A673 (cell line): ENCODE measurements at regions not wholly inside any gene's neighbourhood (a gene's known extent, or its start where the extent isn't known, plus 50 kb on each side); places are given as distances from the start of the nearest gene placed in this dataset.
A peak's percentile ranks its signal among the peaks of the same experiment; 100 is the strongest.

Experiments used
- BruUV-seq: library from RNA; stranded (reverse); fragments of 400-500 nt; replicated peaks from 2 replicates; lab custom pipeline; 2021; lab: Mats Ljungman, UMichigan
- CTCF ChIA-PET: fragments of 300-600 bp; sonication (Branson Sonifier 250); formaldehyde crosslinking; loops from one replicate; lab custom pipeline; 2022; ENCODE audit warnings: antibody characterized with exemption; lab: Charles Lee
- POLR2A ChIA-PET: fragments of 300-600 bp; sonication (Branson Sonifier 250); formaldehyde crosslinking; loops from one replicate; lab custom pipeline; 2022; ENCODE audit warnings: antibody characterized with exemption; ENCODE audit not compliant: low non-redundant PET; lab: Charles Lee
- DNase-seq: peaks from one replicate; pipeline ENCODE4 v3.0.0-alpha.2; 2015; ENCODE audit warnings: low spot score
- H3K27ac ChIP-seq: fragments of 200-600 bp; sonication (generic); 2 replicates; pipeline ENCODE4 v1.5.1; 2016; ENCODE audit warnings: mixed run types, low read depth, mild to moderate bottlenecking, mixed read lengths, antibody characterized with exemption, low read length; ENCODE audit not compliant: poor library complexity, severe bottlenecking
- H3K27me3 ChIP-seq: fragments of 200-600 bp; sonication (generic); replicated peaks from 2 replicates; pipeline ENCODE4 v1.6.1; 2017; ENCODE audit warnings: mixed run types, low read depth, mild to moderate bottlenecking, mixed read lengths, antibody characterized with exemption, low read length; ENCODE audit not compliant: insufficient read depth, poor library complexity
- H3K36me3 ChIP-seq: fragments of 200-600 bp; sonication (generic); 2 replicates; pipeline ENCODE4 v1.6.1; 2016; ENCODE audit warnings: mixed run types, mild to moderate bottlenecking, mixed read lengths, antibody characterized with exemption, low read length; ENCODE audit not compliant: insufficient read depth, poor library complexity, severe bottlenecking
- H3K4me1 ChIP-seq: fragments of 200-600 bp; sonication (generic); 2 replicates; pipeline ENCODE4 v1.6.1; 2017; ENCODE audit warnings: mixed run types, mild to moderate bottlenecking, mixed read lengths, antibody characterized with exemption, low read length; ENCODE audit not compliant: insufficient read depth, poor library complexity, severe bottlenecking
- H3K4me3 ChIP-seq: fragments of 200-600 bp; sonication (generic); 2 replicates; pipeline ENCODE4 v1.5.1; 2016; ENCODE audit warnings: low read depth, mixed run types, mild to moderate bottlenecking, mixed read lengths, low read length; ENCODE audit not compliant: poor library complexity, severe bottlenecking
- H3K9me3 ChIP-seq: fragments of 200-600 bp; sonication (generic); 2 replicates; pipeline ENCODE4 v1.6.1; 2016; ENCODE audit warnings: mixed run types, low read depth, mild to moderate bottlenecking, mixed read lengths, antibody characterized with exemption, low read length; ENCODE audit not compliant: poor library complexity, severe bottlenecking
- CTCF ChIP-seq: fragments of 300-800, 200-600 bp; sonication (generic); conservative IDR thresholded peaks from 2 replicates; pipeline ENCODE4 v1.5.1; 2017; ENCODE audit warnings: low read depth, mild to moderate bottlenecking, antibody characterized with exemption, low read length, moderate library complexity, mixed read lengths
- EZH2 ChIP-seq: fragments of 200-600 bp; sonication (generic); IDR thresholded peaks from 2 replicates; pipeline ENCODE4 v1.6.1; 2017; ENCODE audit warnings: borderline replicate concordance, low read depth, mild to moderate bottlenecking, mixed read lengths, antibody characterized with exemption, low read length; ENCODE audit not compliant: poor library complexity, severe bottlenecking
- intact Hi-C: fragments of 100-400 bp; cut with micrococcal nuclease; formaldehyde crosslinking; loops from one replicate; pipeline ENCODE4 v1.10.0; 2022; ENCODE audit not compliant: unreplicated experiment

GRCh38 chr12:89947437-89948270 is 239.0 kb upstream of the ATP2B1 start:
- no TSS peak for BruUV-seq
- intact Hi-C loops, result no loop called here
- Histone ChIP-seq H3K9me3 (no peaks in the 10 kb centered on the region), H3K27ac (peak overlapping the region; percentile 62), H3K4me1 (peaks cover 43% of the 10 kb centered on the region), H3K4me3 (no peak overlapping the region), H3K36me3 (no peaks in the 10 kb centered on the region), H3K27me3 (no peaks in the 10 kb centered on the region)
- peak; percentile 81 for DNase-seq
- ChIA-PET CTCF (no interaction called here), POLR2A (interaction anchor here (0.7 kb wide), 1 partner anchor 403 kb away, joined by 6 read pairs; no protein-coding TSS in a partner anchor)
- TF ChIP-seq EZH2, result no peak
- no peak for TF ChIP-seq CTCF

GRCh38 chr12:89946518-89947135 is 238.0 kb upstream of the ATP2B1 start:
- TF ChIP-seq EZH2 (no peak), CTCF (no peak)
- Histone ChIP-seq H3K36me3 (no peaks in the 10 kb centered on the region), H3K4me3 (no peak overlapping the region), H3K4me1 (peaks cover 43% of the 10 kb centered on the region), H3K9me3 (no peaks in the 10 kb centered on the region), H3K27ac (no peak overlapping the region), H3K27me3 (no peaks in the 10 kb centered on the region)
- DNase-seq, result no peak
- no TSS peak for BruUV-seq
- intact Hi-C loops, result no loop called here
- CTCF ChIA-PET, result no interaction called here
- POLR2A ChIA-PET, result no interaction called here

- DNase-seq, result no peak
- no TSS peak for BruUV-seq
- no peak for TF ChIP-seq EZH2
- no peak for TF ChIP-seq CTCF
- H3K27ac ChIP-seq, result no peak overlapping the region
- ChIA-PET CTCF (no interaction called here), POLR2A (no interaction called here)
- no peaks in the 10 kb centered on the region for H3K9me3 ChIP-seq
- H3K27me3 ChIP-seq, result no peaks in the 10 kb centered on the region
- peaks cover 43% of the 10 kb centered on the region for H3K4me1 ChIP-seq
- intact Hi-C loops, result no loop called here
- no peaks in the 10 kb centered on the region for H3K36me3 ChIP-seq
- no peak overlapping the region for H3K4me3 ChIP-seq
Measured at GRCh38 chr12:89945123-89945522, 236.5 kb upstream of the ATP2B1 start.
